ENCODE measurements at regions not wholly inside any gene's neighbourhood (a gene's known extent, or its start where the extent isn't known, plus 50 kb on each side); places are given as distances from the start of the nearest gene placed in this dataset.

DNA sequence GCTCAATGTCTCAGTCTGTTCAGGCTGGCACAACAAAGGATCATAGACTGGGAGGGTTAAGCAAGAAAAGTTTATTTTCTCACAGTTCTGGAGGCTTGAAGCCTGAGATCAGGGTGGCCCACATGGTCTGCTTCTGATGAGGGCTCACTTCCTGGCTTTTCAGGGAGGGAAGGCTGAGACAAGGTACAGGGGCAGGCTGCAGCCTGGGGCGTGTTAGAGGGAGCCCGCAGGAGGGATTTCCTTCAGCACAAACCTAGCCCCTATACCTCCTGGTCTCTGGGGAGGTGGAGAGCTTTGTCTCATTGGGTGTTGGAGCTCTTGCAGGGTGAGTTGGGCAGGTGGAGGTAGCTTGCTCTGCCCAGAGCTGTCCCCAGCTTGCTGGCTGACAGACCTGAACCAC, 81.1 kb upstream of the GPR6 start:
- WGBS (ENCODE audit: extremely low coverage, insufficient coverage, insufficient read length), result no CpG with 5 or more reads among the region's 2 CpGs
- Histone ChIP-seq H3K9ac (ENCODE audit: low read length) (no peak overlapping the region), H3K27me3 (ENCODE audit: insufficient read depth, low read length) (no peaks in the 10 kb centered on the region), H3K79me1 (ENCODE audit: low read length) (peaks cover 18% of the 10 kb centered on the region), H3K36me3 (ENCODE audit: control insufficient read depth in 1 of 2, insufficient read depth in 2 of 2, low read length in 2 of 2) (peaks cover 0 to 6% of the 10 kb centered on the region in 2 experiments), H2AFZ (ENCODE audit: insufficient read depth, low read length, poor library complexity) (no peak overlapping the region), H2BK12ac (ENCODE audit: low read length) (no peak overlapping the region), H3K27ac (ENCODE audit: low read depth, low read length) (no peak overlapping the region), H4K8ac (ENCODE audit: low read depth, low read length) (no peak overlapping the region), H3K14ac (ENCODE audit: low read length) (no peak overlapping the region), H2BK120ac (ENCODE audit: insufficient read depth, low read length, poor library complexity) (peak overlapping the region; percentile 38), H3K4ac (ENCODE audit: low read depth, low read length) (no peak overlapping the region), H4K12ac (ENCODE audit: low read depth, low read length) (no peak overlapping the region), H2AK5ac (ENCODE audit: low read length) (no peak overlapping the region), H3K79me2 (ENCODE audit: control insufficient read depth, insufficient read depth, low read length, poor library complexity) (no peaks in the 10 kb centered on the region), H3K4me2 (ENCODE audit: low read length) (no peak overlapping the region), H3K4me1 (ENCODE audit: control insufficient read depth in 1 of 2, insufficient read depth in 2 of 2, low read length in 2 of 2) (peaks cover 16 to 17% of the 10 kb centered on the region in 2 experiments), H2BK5ac (ENCODE audit: low read depth, low read length, poor library complexity) (no peak overlapping the region), H4K91ac (ENCODE audit: low read depth, low read length) (no peak overlapping the region), H3K18ac (ENCODE audit: low read length) (no peak overlapping the region), H3K9me3 (ENCODE audit: insufficient read depth, low read depth, low read length) (peaks cover 7% of the 10 kb centered on the region), H3K23ac (ENCODE audit: low read length) (no peak overlapping the region), H3K4me3 (ENCODE audit: low read depth, low read length) (no peak overlapping the region)
- peak; percentile 73 to 90 for DNase-seq

DNA sequence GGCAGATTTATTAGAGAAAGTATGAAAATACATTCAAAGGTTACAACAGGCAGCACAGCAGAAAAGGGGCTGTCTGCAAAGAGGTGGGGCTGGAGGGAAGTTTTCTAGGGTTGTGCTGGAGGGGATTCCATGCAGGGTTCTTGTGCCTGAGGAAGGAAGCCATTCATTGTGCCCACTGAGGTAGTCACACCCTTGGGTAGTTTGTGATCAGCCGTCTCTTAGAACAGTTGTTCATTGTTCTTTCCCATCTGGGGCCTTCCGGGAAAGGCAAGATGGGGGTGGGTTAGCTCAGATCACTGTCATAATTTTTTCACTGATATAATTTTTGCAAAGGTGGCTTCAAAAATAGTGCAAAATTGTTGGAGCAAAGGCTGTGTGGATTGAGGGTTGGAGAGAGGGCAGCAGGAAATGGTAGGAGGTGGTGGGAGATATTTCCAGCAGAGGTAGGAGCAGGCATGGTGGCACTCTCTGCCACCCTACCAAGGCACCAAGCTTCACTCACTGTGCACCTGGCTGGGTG, 80.5 kb upstream of the GPR6 start:
- Histone ChIP-seq H3K4me3 (ENCODE audit: low read depth, low read length) (no peak overlapping the region), H4K12ac (ENCODE audit: low read depth, low read length) (no peak overlapping the region), H3K27me3 (ENCODE audit: insufficient read depth, low read length) (no peaks in the 10 kb centered on the region), H3K23ac (ENCODE audit: low read length) (no peak overlapping the region), H2AFZ (ENCODE audit: insufficient read depth, low read length, poor library complexity) (no peak overlapping the region), H4K91ac (ENCODE audit: low read depth, low read length) (no peak overlapping the region), H3K79me2 (ENCODE audit: control insufficient read depth, insufficient read depth, low read length, poor library complexity) (no peaks in the 10 kb centered on the region), H3K4ac (ENCODE audit: low read depth, low read length) (no peak overlapping the region), H3K4me1 (ENCODE audit: control insufficient read depth in 1 of 2, insufficient read depth in 2 of 2, low read length in 2 of 2) (peaks cover 10 to 12% of the 10 kb centered on the region in 2 experiments), H3K36me3 (ENCODE audit: control insufficient read depth in 1 of 2, insufficient read depth in 2 of 2, low read length in 2 of 2) (peaks cover 0 to 6% of the 10 kb centered on the region in 2 experiments), H2BK120ac (ENCODE audit: insufficient read depth, low read length, poor library complexity) (no peak overlapping the region), H3K18ac (ENCODE audit: low read length) (no peak overlapping the region), H2BK5ac (ENCODE audit: low read depth, low read length, poor library complexity) (no peak overlapping the region), H2AK5ac (ENCODE audit: low read length) (no peak overlapping the region), H3K4me2 (ENCODE audit: low read length) (no peak overlapping the region), H3K9me3 (ENCODE audit: insufficient read depth, low read depth, low read length) (peaks cover 7% of the 10 kb centered on the region), H2BK12ac (ENCODE audit: low read length) (no peak overlapping the region), H3K9ac (ENCODE audit: low read length) (no peak overlapping the region), H3K14ac (ENCODE audit: low read length) (no peak overlapping the region), H4K8ac (ENCODE audit: low read depth, low read length) (no peak overlapping the region), H3K27ac (ENCODE audit: low read depth, low read length) (no peak overlapping the region), H3K79me1 (ENCODE audit: low read length) (peaks cover 12% of the 10 kb centered on the region)
- DNase-seq, result no peak
- no CpG with 5 or more reads among the region's 2 CpGs for WGBS (ENCODE audit: extremely low coverage, insufficient coverage, insufficient read length)

DNA sequence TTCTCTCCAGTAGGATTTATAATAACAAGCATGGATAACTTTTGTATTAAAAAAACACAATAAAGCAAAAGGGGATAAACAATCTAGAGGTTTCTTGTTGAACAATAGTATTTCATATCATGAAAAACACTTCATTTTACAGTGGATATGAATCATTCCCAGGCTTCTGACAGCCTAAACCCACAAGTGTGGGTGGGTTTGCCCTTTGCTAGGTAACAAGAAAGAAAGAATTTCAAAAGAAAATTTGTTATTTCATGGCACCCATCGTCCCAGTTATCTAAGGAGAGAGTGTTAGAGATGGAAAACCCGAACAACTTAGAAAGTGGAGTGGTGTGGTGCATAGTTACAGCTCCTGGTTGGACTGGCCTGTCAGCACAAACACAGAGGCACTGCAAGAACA, 76.1 kb upstream of the GPR6 start:
- no peak overlapping the region for H3K23ac ChIP-seq (ENCODE audit: low read length)
- no peak overlapping the region for H2AFZ ChIP-seq (ENCODE audit: insufficient read depth, low read length, poor library complexity)
- H3K4me3 ChIP-seq (ENCODE audit: low read depth, low read length), result peak overlapping the region; percentile 50
- no peak overlapping the region for H2BK12ac ChIP-seq (ENCODE audit: low read length)
- no peak overlapping the region for H2BK120ac ChIP-seq (ENCODE audit: insufficient read depth, low read length, poor library complexity)
- H3K4me2 ChIP-seq (ENCODE audit: low read length), result no peak overlapping the region
- no peaks in the 10 kb centered on the region for H3K36me3 ChIP-seq (ENCODE audit: control insufficient read depth in 1 of 2, insufficient read depth in 2 of 2, low read length in 2 of 2)
- no peak overlapping the region for H3K9ac ChIP-seq (ENCODE audit: low read length)
- H4K12ac ChIP-seq (ENCODE audit: low read depth, low read length), result no peak overlapping the region
- no CpG with 5 or more reads among the region's 2 CpGs for WGBS (ENCODE audit: extremely low coverage, insufficient coverage, insufficient read length)
- H3K9me3 ChIP-seq (ENCODE audit: insufficient read depth, low read depth, low read length), result no peaks in the 10 kb centered on the region
- peaks cover 0 to 3% of the 10 kb centered on the region in 2 experiments for H3K4me1 ChIP-seq (ENCODE audit: control insufficient read depth in 1 of 2, insufficient read depth in 2 of 2, low read length in 2 of 2)
- H3K27ac ChIP-seq (ENCODE audit: low read depth, low read length), result no peak overlapping the region
- H3K79me2 ChIP-seq (ENCODE audit: control insufficient read depth, insufficient read depth, low read length, poor library complexity), result no peaks in the 10 kb centered on the region
- no peak overlapping the region for H2BK5ac ChIP-seq (ENCODE audit: low read depth, low read length, poor library complexity)
- H3K18ac ChIP-seq (ENCODE audit: low read length), result no peak overlapping the region
- no peak overlapping the region for H3K4ac ChIP-seq (ENCODE audit: low read depth, low read length)
- H2AK5ac ChIP-seq (ENCODE audit: low read length), result no peak overlapping the region
- no peaks in the 10 kb centered on the region for H3K27me3 ChIP-seq (ENCODE audit: insufficient read depth, low read length)
- H4K8ac ChIP-seq (ENCODE audit: low read depth, low read length), result no peak overlapping the region
- DNase-seq, result no peak
- H3K79me1 ChIP-seq (ENCODE audit: low read length), result no peaks in the 10 kb centered on the region
- H4K91ac ChIP-seq (ENCODE audit: low read depth, low read length), result no peak overlapping the region
- H3K14ac ChIP-seq (ENCODE audit: low read length), result no peak overlapping the region

DNA sequence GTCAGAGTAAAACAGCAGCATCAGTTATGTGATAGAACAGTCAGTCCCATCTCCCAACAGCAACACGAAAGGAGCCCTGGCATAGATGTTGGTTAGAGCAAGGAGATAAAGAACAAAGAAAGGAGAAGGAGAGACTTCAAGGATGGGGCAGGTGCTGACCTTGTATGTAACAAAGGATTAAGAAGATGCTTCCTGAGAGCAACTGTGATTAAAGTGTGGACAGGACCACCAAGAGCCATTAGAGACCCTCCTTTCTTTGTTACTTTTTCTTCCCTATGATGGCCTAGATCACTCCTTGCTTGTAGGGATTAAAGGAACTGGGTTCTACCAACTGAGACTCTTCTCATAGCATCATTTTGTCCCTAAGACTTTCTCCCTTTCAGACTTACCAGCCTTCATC, 75.2 kb upstream of the GPR6 start:
- H2BK120ac ChIP-seq (ENCODE audit: insufficient read depth, low read length, poor library complexity), result no peak overlapping the region
- H3K79me2 ChIP-seq (ENCODE audit: control insufficient read depth, insufficient read depth, low read length, poor library complexity), result no peaks in the 10 kb centered on the region
- DNase-seq, result no peak
- no peak overlapping the region for H2BK12ac ChIP-seq (ENCODE audit: low read length)
- peaks cover 0 to 3% of the 10 kb centered on the region in 2 experiments for H3K4me1 ChIP-seq (ENCODE audit: control insufficient read depth in 1 of 2, insufficient read depth in 2 of 2, low read length in 2 of 2)
- H3K14ac ChIP-seq (ENCODE audit: low read length), result no peak overlapping the region
- H3K27ac ChIP-seq (ENCODE audit: low read depth, low read length), result no peak overlapping the region
- no peak overlapping the region for H3K4me3 ChIP-seq (ENCODE audit: low read depth, low read length)
- H3K4ac ChIP-seq (ENCODE audit: low read depth, low read length), result no peak overlapping the region
- H3K9me3 ChIP-seq (ENCODE audit: insufficient read depth, low read depth, low read length), result no peaks in the 10 kb centered on the region
- H4K12ac ChIP-seq (ENCODE audit: low read depth, low read length), result no peak overlapping the region
- H2BK5ac ChIP-seq (ENCODE audit: low read depth, low read length, poor library complexity), result no peak overlapping the region
- H4K8ac ChIP-seq (ENCODE audit: low read depth, low read length), result no peak overlapping the region
- WGBS (ENCODE audit: extremely low coverage, insufficient coverage, insufficient read length), result no CpG with 5 or more reads among the region's 1 CpG
- no peak overlapping the region for H2AK5ac ChIP-seq (ENCODE audit: low read length)
- no peak overlapping the region for H3K9ac ChIP-seq (ENCODE audit: low read length)
- no peak overlapping the region for H4K91ac ChIP-seq (ENCODE audit: low read depth, low read length)
- no peaks in the 10 kb centered on the region for H3K36me3 ChIP-seq (ENCODE audit: control insufficient read depth in 1 of 2, insufficient read depth in 2 of 2, low read length in 2 of 2)
- H3K23ac ChIP-seq (ENCODE audit: low read length), result no peak overlapping the region
- H3K18ac ChIP-seq (ENCODE audit: low read length), result no peak overlapping the region
- no peak overlapping the region for H2AFZ ChIP-seq (ENCODE audit: insufficient read depth, low read length, poor library complexity)
- no peaks in the 10 kb centered on the region for H3K79me1 ChIP-seq (ENCODE audit: low read length)
- no peak overlapping the region for H3K4me2 ChIP-seq (ENCODE audit: low read length)
- H3K27me3 ChIP-seq (ENCODE audit: insufficient read depth, low read length), result no peaks in the 10 kb centered on the region

Measured in trophoblast cell (in vitro differentiated cells and primary cell).